GM23338 (cell line): ENCODE measurements at regions not wholly inside any gene's neighbourhood (a gene's known extent, or its start where the extent isn't known, plus 50 kb on each side); places are given as distances from the start of the nearest gene placed in this dataset.

Experiments used
- ATAC-seq: fragments of 200-7000 bp; cut with Tn5 transposase; 3 replicates; pipeline ENCODE4 v1.9.1; 2020
- DNase-seq: peaks from one replicate; pipeline ENCODE4 v3.0.0-alpha.2; 2015; ENCODE audit warnings: low spot score
- H2AFZ ChIP-seq: fragments of 200-600 bp; sonication (generic); 2 replicates; pipeline ENCODE4 v1.8.0; 2016; ENCODE audit warnings: antibody characterized with exemption, mild to moderate bottlenecking, moderate library complexity
- H3F3A ChIP-seq: fragments of 200-600 bp; sonication (generic); replicated peaks from 2 replicates; pipeline ENCODE4 v1.8.0; 2017; ENCODE audit warnings: antibody characterized with exemption, mixed run types, low read depth
- H3K27ac ChIP-seq: fragments of 200-600 bp; sonication (generic); 2 replicates; pipeline ENCODE4 v1.6.1; 2016; ENCODE audit warnings: low read depth
- H3K27me3 ChIP-seq: fragments of 200-600 bp; sonication (generic); 2 replicates; pipeline ENCODE4 v1.8.0; 2016; ENCODE audit warnings: mild to moderate bottlenecking, mixed run types, moderate library complexity; ENCODE audit not compliant: insufficient read depth
- H3K36me3 ChIP-seq: fragments of 200-600 bp; sonication (generic); 2 replicates; pipeline ENCODE4 v1.8.0; 2016; ENCODE audit warnings: mild to moderate bottlenecking; ENCODE audit not compliant: insufficient read depth
- H3K4me1 ChIP-seq: fragments of 200-600 bp; sonication (generic); 2 replicates; pipeline ENCODE4 v1.8.0; 2016; ENCODE audit warnings: mild to moderate bottlenecking, moderate library complexity; ENCODE audit not compliant: insufficient read depth
- H3K4me2 ChIP-seq: fragments of 200-600 bp; sonication (generic); 2 replicates; pipeline ENCODE4 v1.7.1; 2017; ENCODE audit warnings: mixed run types
- H3K4me3 ChIP-seq: fragments of 200-600 bp; sonication (generic); 2 replicates; pipeline ENCODE4 v1.6.1; 2016; ENCODE audit warnings: mixed run types
- H3K79me2 ChIP-seq: fragments of 200-600 bp; sonication (generic); replicated peaks from 2 replicates; pipeline ENCODE4 v1.8.0; 2017; ENCODE audit warnings: mild to moderate bottlenecking; ENCODE audit not compliant: insufficient read depth
- H3K9me2 ChIP-seq: fragments of 200-600 bp; sonication (generic); 2 replicates; pipeline ENCODE4 v1.8.0; 2017; ENCODE audit not compliant: insufficient read depth
- H4K20me1 ChIP-seq: fragments of 200-600 bp; sonication (generic); replicated peaks from 2 replicates; pipeline ENCODE4 v1.8.0; 2017; ENCODE audit warnings: mild to moderate bottlenecking; ENCODE audit not compliant: insufficient read depth
- H3K27ac Mint-ChIP-seq: 2 replicates; pipeline ENCODE4 v1.8.0; 2020; ENCODE audit warnings: inconsistent platforms, mild to moderate bottlenecking, moderate library complexity, mixed read lengths
- H3K27me3 Mint-ChIP-seq: 3 replicates; pipeline ENCODE4 v1.8.0; 2022; ENCODE audit warnings: low read depth, mild to moderate bottlenecking, moderate library complexity, mixed read lengths, inconsistent platforms; ENCODE audit not compliant: insufficient read depth, poor library complexity
- H3K36me3 Mint-ChIP-seq: 3 replicates; pipeline ENCODE4 v1.8.0; 2021; ENCODE audit warnings: low read depth, mild to moderate bottlenecking, inconsistent platforms, moderate library complexity, mixed read lengths
- H3K4me1 Mint-ChIP-seq: 3 replicates; pipeline ENCODE4 v1.8.0; 2020; ENCODE audit warnings: mild to moderate bottlenecking, inconsistent platforms, mixed read lengths
- H3K4me3 Mint-ChIP-seq: 3 replicates; pipeline ENCODE4 v1.8.0; 2021; ENCODE audit warnings: moderate library complexity, mild to moderate bottlenecking, inconsistent platforms, mixed read lengths
- H3K9me3 Mint-ChIP-seq: 3 replicates; pipeline ENCODE4 v1.8.0; 2020; ENCODE audit warnings: moderate library complexity, mild to moderate bottlenecking, inconsistent platforms, mixed read lengths
- CREB1 ChIP-seq: fragments of 250-450 bp; sonication (Bioruptor Pico); IDR thresholded peaks from 2 replicates; pipeline ENCODE4 v1.5.0; 2020; ENCODE audit warnings: low read depth, mild to moderate bottlenecking, moderate library complexity
- EZH2 ChIP-seq: fragments of 200-600 bp; sonication (generic); IDR thresholded peaks from one replicate; pipeline ENCODE4 v1.8.0; 2017; ENCODE audit warnings: antibody characterized with exemption, mild to moderate bottlenecking, low read depth; ENCODE audit not compliant: unreplicated experiment
- EZH2phosphoT487 ChIP-seq: fragments of 200-600 bp; sonication (generic); IDR thresholded peaks from one replicate; pipeline ENCODE4 v1.8.1; 2018; ENCODE audit warnings: antibody characterized with exemption; ENCODE audit not compliant: unreplicated experiment
- JUNB ChIP-seq: IDR thresholded peaks from one replicate; pipeline ENCODE4 v1.6.1; 2016; ENCODE audit warnings: antibody characterized with exemption; ENCODE audit not compliant: unreplicated experiment
- NANOG ChIP-seq: IDR thresholded peaks from 2 replicates; pipeline ENCODE4 v1.6.1; 2016; ENCODE audit warnings: antibody characterized with exemption, borderline replicate concordance
- REST ChIP-seq: IDR thresholded peaks from one replicate; pipeline ENCODE4 v1.6.1; 2018; ENCODE audit warnings: antibody characterized with exemption; ENCODE audit not compliant: unreplicated experiment
- STAT1 ChIP-seq: IDR thresholded peaks from one replicate; pipeline ENCODE4 v1.6.1; 2016; ENCODE audit warnings: antibody characterized with exemption; ENCODE audit not compliant: unreplicated experiment
- ZNF114 ChIP-seq: fragments of 250-450 bp; sonication (Bioruptor Pico); IDR thresholded peaks from 2 replicates; pipeline ENCODE4 v1.5.0; 2020; ENCODE audit warnings: mild to moderate bottlenecking, moderate library complexity
- ZNF331 ChIP-seq: fragments of 250-450 bp; sonication (Bioruptor Pico); IDR thresholded peaks from 2 replicates; pipeline ENCODE4 v1.5.0; 2020; ENCODE audit warnings: low read depth, mild to moderate bottlenecking, moderate library complexity
- ZNF462 ChIP-seq: fragments of 250-450 bp; sonication (Bioruptor Pico); IDR thresholded peaks from 2 replicates; pipeline ENCODE4 v1.5.0; 2020; ENCODE audit warnings: mild to moderate bottlenecking, moderate library complexity
- TF ChIP-seq, protein P1 (sequence below), 2 experiments: fragments of 200-600 bp in 1 of 2; sonication (generic) in 1 of 2; conservative IDR thresholded peaks; 2 replicates each; pipeline versions ENCODE4 v1.5.1 to v1.6.1; 2016 to 2017; ENCODE audit warnings: antibody characterized with exemption in 2 of 2, low read depth in 2 of 2, mild to moderate bottlenecking in 2 of 2, moderate library complexity in 1 of 2
- TF ChIP-seq, protein P2 (sequence below): IDR thresholded peaks from 2 replicates; pipeline ENCODE4 v1.6.1; 2016; ENCODE audit warnings: antibody characterized with exemption

GRCh38 chr1:9183441-9183840 is 51.1 kb upstream of the H6PD start:
- Histone ChIP-seq H3K79me2 (peaks cover 33% of the 10 kb centered on the region), H3K4me3 (peak overlapping the region; percentile 93), H3K36me3 (0 out of 2 replicates have a peak, but pooled peaks cover 4% of the 10 kb centered on the region), H3K27ac (no peak overlapping the region), H4K20me1 (peaks cover 7% of the 10 kb centered on the region; the same call in 1 of the 2 replicates), H3K4me1 (peaks cover 18% of the 10 kb centered on the region), H3K27me3 (peaks cover 27% of the 10 kb centered on the region), H3K9me2 (no peaks in the 10 kb centered on the region), H3K4me2 (peak overlapping the region; percentile 98), H3F3A (peaks cover 4% of the 10 kb centered on the region), H2AFZ (0 out of 2 replicates have a peak overlapping the region, but pooled peaks have one; percentile 43)
- peaks cover 32% of the 10 kb centered on the region for H3K4me1 Mint-ChIP-seq
- peak overlapping the region; percentile 82 for H3K4me3 Mint-ChIP-seq
- H3K27ac Mint-ChIP-seq: no peak overlapping the region
- H3K9me3 Mint-ChIP-seq: no peaks in the 10 kb centered on the region
- peaks cover 20% of the 10 kb centered on the region for H3K36me3 Mint-ChIP-seq
- peak; percentile 7 for ATAC-seq
- DNase-seq: peak; percentile 52
- TF ChIP-seq STAT1 (no peak), REST (no peak), EZH2phosphoT487 (no peak), CREB1 (CRISPR knock-in tag) (no peak), ZNF462 (CRISPR knock-in tag) (no peak), JUNB (no peak), ZNF114 (CRISPR knock-in tag) (no peak), ZNF331 (CRISPR knock-in tag) (no peak), NANOG (no peak), EZH2 (no peak)
- TF ChIP-seq, protein P1, sequence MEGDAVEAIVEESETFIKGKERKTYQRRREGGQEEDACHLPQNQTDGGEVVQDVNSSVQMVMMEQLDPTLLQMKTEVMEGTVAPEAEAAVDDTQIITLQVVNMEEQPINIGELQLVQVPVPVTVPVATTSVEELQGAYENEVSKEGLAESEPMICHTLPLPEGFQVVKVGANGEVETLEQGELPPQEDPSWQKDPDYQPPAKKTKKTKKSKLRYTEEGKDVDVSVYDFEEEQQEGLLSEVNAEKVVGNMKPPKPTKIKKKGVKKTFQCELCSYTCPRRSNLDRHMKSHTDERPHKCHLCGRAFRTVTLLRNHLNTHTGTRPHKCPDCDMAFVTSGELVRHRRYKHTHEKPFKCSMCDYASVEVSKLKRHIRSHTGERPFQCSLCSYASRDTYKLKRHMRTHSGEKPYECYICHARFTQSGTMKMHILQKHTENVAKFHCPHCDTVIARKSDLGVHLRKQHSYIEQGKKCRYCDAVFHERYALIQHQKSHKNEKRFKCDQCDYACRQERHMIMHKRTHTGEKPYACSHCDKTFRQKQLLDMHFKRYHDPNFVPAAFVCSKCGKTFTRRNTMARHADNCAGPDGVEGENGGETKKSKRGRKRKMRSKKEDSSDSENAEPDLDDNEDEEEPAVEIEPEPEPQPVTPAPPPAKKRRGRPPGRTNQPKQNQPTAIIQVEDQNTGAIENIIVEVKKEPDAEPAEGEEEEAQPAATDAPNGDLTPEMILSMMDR (conservative IDR thresholded peaks at IDR 0.05; ENCODE audit: low read depth in 2 of 2): no peak
- TF ChIP-seq, protein P2, sequence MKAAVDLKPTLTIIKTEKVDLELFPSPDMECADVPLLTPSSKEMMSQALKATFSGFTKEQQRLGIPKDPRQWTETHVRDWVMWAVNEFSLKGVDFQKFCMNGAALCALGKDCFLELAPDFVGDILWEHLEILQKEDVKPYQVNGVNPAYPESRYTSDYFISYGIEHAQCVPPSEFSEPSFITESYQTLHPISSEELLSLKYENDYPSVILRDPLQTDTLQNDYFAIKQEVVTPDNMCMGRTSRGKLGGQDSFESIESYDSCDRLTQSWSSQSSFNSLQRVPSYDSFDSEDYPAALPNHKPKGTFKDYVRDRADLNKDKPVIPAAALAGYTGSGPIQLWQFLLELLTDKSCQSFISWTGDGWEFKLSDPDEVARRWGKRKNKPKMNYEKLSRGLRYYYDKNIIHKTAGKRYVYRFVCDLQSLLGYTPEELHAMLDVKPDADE: no peak
- peaks cover 31% of the 10 kb centered on the region for H3K27me3 Mint-ChIP-seq
